ENCODE measurements at regions not wholly inside any gene's neighbourhood (a gene's known extent, or its start where the extent isn't known, plus 50 kb on each side); places are given as distances from the start of the nearest gene placed in this dataset.

DNA sequence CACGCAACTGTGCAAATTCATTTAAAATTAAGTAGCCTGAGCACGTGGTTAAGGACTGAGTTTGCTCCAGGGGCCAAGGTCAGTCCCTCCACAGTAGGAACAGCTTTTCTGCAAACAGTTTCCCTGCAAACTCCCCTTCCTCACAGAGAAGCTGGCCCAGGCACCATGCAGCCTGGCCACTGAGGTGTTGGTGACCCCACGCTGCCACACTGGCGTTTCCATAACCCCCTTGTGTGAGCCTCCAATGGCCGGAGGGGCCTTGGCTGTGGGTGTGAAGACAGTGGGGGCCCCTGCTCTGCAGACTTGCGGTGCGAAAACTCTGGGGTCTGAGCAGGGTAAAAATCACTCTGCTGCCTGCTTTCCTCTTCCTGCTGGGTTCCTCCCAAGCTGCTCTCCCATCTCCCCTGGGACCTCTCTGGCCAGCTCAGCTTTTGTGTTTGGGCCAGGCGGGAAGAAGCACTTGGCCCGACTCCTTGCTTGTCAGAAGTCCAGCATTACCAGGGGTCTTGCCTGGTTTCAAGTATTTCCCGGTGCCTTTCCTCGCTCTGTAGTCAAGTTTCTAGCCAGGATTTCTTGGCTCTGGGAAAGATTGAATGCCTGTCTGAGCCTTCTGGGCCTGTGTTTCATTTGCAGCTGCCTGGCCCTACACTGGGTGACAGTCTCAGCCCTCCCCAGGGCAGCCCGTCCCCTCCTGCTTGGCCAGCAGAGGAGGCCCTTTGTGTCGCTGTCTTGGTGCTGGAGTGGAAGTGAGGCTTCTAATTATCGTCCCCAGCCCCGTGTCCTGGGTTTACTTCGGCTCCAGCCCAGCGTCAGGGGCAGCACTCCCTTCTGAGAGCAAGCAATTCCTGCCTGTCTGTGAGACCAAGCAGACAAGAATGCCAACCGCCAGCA is 131.4 kb upstream of the SLC1A4 start:
- DNase-seq, result no peak

GRCh38 chr2:64858541-64859311 is 130.5 kb upstream of the SLC1A4 start:
- DNase-seq, result peak in 1 of 2 donors; percentile 31

- DNase-seq, result peak in 1 of 2 donors; percentile 72
Measured at GRCh38 chr2:64859312-64860212, 129.6 kb upstream of the SLC1A4 start.

DNA sequence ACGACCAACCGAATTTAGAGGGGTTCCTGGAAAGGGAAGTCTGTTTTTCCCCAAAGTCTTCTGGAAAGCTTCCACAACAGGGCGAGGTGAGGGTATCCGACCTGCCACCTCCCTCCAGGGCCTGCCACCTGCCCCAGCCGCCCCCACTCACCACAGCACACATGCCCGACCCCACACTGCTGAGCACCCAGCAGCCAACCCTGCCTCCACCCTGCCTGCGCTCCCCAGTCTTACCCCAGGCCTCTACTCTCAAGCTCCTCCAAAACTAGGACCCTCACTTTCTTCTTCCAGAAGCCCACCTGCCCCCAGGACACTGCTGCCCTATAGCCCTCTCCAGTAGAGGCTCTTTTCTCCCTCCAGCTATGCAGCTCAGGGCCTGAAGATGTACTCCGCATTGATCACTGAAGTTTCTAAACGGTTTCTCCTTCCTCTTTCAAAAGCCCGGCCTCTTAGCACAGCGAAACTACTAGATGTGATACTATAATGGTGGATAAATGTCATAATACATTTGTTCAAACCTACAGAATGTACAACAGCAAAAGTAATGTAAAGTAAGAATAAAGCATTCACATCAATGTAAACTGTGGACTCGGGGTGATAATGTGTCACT is 128.8 kb upstream of the SLC1A4 start:
- DNase-seq, result no peak

DNA sequence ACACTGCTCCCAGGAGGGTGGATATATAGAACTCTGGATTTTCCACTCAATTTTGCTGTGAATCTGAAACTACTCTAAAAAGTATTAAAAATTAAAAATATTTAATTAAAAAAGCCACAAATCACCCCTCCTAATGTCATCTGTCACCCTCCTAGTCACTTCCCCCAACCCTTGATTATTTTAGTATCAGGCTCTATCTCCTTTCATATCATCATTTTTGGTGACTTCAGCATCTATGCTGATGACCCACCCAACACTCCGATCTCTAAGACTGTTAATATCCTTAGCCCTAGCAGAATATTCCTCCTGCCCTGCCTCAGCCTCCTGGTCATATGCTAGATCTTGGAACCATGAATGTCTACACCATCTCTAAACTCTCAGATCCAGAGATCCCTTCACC is 128.3 kb upstream of the SLC1A4 start:
- DNase-seq, result no peak

DNA sequence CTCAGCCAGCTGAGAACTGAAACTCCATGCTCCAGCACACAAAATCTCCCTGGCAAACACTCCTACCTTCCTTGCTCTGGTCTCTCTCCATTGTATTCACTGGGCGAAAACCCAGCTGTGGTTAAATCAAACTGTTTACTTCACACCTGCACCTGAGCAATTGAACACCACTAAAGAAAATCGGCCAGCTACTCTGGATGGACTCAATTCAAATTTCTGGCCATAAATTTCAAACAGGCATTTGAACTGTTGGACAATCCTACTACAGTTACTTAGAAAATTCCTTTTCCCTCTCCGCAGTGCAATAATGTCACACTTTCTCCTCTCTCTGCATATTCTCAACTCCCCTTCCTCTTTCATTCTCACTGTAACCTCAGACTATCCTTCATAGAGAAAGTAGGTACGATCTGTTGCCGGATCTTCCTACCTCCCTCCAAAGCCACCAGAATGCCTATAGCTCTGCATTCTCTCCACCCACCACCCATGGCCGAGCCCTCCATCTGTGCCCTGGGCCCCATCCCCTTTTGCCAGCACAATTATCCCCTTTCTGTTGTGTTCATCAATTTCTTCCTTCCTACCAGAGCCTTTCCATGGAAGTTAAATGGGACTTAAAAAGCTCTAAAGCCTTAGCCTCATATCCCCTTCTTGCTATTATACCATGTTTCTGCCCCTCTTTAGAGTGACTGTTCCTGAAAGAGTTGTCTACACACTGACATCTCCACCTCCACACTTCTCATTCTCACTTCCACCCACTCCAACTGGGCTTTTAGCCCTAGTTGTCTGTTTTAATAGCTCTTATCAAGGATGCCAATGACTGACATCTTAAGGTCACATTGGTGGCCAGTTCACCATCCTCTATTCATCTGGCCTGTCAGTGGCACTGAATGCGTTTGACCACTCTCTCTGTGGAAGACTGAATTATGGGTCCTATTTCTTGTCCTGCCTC is 127.5 kb upstream of the SLC1A4 start:
- no peak for DNase-seq

- DNase-seq, result peak in 1 of 2 donors; percentile 61
Measured at GRCh38 chr2:64862623-64863022, 126.6 kb upstream of the SLC1A4 start.

DNA sequence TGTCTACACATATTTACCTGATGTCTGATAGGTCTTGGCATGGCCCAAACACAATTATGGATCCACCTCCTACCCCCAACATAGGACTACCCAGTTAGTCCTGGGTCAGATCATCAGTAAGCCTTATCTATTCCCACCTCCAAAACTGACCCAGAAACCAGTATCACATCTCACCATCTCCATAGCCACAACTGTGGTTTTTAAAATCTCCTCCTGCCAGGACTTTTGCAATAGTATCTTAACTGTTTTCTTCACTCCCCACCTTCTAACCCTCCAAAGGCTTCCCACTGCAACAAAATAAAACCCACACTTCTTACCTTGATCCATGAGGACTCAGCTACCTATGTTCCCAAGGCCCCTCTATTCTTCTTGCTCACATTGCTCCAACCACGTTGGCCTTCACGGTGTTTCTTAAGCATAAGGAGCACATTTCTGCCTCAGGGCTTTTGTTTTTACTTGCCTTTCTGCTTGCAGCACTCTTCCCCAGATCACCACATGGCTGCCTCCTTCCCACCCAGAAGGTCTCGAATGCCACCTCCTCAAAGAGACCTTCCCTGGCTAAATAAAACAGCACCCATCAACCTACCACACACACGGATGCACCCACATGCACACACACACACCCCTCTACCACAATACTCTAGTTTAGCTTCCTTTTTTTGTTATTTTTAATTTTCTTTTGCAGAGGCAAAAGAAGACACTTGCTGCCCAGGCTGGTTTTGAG is 125.9 kb upstream of the SLC1A4 start:
- DNase-seq, result peak in 1 of 2 donors; percentile 34

DNA sequence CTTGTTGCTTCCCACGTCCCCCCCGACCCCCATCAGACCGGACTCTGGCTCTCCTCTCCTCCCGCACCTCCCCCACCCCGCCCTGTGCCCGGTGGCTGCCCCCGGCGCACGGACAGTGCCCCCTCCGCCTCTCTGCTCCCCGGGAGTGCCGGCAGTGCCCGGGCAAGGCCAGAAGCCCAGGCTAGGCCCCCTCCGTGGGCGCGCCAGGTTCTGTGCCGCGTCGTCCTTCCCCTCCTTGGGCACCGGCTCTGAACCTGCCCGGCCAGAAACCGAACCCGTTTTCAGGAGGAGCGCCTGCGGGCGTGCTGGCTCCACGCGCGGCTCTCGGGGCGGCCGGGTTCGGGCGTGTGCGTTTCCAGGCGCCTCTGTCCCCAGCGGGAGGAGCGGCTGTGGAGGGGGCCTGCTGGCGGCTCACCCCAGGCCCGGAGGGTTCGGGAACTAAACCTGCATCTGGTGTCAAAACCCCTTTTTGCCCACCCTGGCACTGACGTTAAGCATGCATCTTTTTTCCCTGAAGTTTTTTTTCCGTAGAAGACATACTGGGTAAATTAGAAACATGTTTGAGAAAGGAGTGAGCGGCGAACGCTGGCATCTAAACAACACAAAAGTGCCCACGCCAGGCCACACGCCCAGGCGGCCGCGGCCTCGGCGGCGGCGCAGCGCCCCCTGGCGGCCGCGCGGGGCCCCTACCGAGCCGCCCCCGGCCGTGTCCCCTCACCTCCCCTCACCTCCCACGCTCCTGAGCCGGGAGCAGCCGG is 123.9 kb upstream of the SLC1A4 start:
- DNase-seq, result peak; percentile 65 to 72

GRCh38 chr2:64865831-64866345 is 123.3 kb upstream of the SLC1A4 start:
- DNase-seq, result no peak

- no peak for DNase-seq
Measured at GRCh38 chr2:64866797-64867196, 122.4 kb upstream of the SLC1A4 start.

DNA sequence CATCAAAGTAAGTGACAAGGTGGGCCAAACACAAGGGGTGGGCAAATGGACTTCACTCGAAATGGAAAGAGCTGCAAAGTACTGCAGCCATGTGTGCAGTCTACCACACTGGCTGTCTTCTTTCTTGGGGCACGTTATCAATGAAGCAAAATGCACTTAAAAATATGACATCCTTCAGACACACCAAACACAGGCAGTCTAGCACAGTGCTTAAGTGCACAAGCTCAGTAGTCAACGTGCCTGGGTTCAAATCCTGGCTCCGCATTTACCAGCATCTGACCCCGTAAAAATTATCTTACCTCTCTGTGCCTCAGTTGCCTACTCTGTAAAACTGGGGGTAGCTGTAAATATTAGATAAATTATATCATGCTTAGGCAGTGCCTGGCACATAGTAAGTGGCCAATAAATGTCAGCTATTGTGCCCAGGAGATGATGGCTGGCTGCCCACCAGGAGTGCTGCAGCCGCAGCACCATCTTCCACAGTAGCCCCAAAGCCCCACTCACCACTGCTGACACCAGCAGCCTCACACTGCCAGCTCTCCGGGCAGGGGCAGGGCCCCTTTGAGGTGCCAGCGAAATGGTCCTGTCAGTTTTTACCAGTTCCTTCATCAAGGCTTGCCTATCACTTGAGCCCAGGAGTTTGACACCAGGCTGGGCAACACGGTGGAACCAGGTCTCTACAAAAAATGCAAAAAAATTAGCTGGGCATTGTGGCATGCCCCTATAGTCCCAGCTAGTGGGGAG is 121.8 kb upstream of the SLC1A4 start:
- no peak for DNase-seq

DNA sequence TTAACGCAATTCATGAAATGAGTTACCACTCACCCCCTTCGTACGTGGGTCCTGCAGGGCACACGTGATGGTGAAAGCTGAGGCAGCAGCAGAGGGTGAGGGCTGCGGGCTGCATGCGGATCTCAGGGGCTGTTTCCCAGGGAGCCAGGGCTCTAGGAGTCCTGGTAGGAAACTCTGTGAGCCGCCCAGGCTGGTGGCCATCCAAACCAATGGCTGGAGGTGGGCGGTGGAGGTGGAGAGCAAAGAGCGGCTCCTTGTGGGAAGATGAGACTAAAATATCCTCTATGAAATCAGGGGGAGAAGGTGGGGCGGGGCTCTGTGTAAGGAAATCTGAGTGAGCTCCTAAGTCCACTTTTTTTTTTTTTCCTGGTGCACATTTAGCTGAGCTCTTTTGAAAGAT is 120.1 kb upstream of the SLC1A4 start:
- no peak for DNase-seq

GRCh38 chr2:64873472-64873924 is 115.7 kb upstream of the SLC1A4 start:
- DNase-seq, result peak; percentile 77 to 80

GRCh38 chr2:64874593-64874992 is 114.6 kb upstream of the SLC1A4 start:
- DNase-seq, result no peak

GRCh38 chr2:64875368-64875767 is 113.8 kb upstream of the SLC1A4 start:
- no peak for DNase-seq

DNA sequence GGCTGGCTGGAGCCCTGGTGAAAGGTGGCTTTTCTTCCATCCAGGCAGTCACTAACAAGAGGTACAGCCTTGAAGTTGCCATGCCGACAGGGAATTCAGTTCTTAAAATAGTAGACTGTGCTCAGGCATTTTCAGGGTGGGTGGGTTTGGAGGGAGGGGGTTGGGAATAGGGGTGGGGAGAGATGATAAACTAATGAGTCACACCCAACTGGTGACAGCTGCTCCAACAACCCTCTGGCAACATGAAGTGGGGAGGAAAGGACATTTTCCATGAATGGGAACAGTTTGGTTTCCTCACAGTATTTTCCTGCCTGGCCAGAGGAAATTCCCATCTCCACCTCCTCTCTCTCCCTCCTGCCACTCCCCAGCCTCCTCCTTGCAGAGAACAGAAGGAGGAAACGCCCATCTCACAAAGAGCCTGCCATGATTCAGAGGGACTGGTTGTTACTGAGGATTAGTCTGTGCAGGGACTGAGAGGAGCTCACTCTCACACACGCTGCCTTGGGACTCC is 113.0 kb upstream of the SLC1A4 start:
- no peak for DNase-seq

- DNase-seq, result no peak
Measured at GRCh38 chr2:64879745-64880144, 109.5 kb upstream of the SLC1A4 start.

Data from CD4-positive, alpha-beta T cell treated with Interleukin-1 beta for 1 hour (primary cell).